NCI-H345 treated with DMSO at 0.1 percent for 48 hours (cell line): ENCODE measurements at regions not wholly inside any gene's neighbourhood (a gene's known extent, or its start where the extent isn't known, plus 50 kb on each side); places are given as distances from the start of the nearest gene placed in this dataset.

Source experiments
- DNase-seq: peaks from one replicate; lab custom pipeline; 2025; ENCODE audit not compliant: unreplicated experiment; lab: John Stamatoyannopoulos, UW

GRCh38 chr2:6788614-6789013 is 77.1 kb downstream of the CMPK2 start:
- no peak for DNase-seq

GRCh38 chr2:6789559-6790138 is 76.1 kb downstream of the CMPK2 start:
- DNase-seq, result no peak

- no peak for DNase-seq
Observed at GRCh38 chr2:6791682-6792081, 74.0 kb downstream of the CMPK2 start.

GRCh38 chr2:6792883-6793282 is 72.8 kb downstream of the CMPK2 start:
- DNase-seq, result no peak

GRCh38 chr2:6793371-6793770 is 72.3 kb downstream of the CMPK2 start:
- DNase-seq, result no peak

GRCh38 chr2:6793913-6794312 is 71.8 kb downstream of the CMPK2 start:
- DNase-seq, result no peak

- no peak for DNase-seq
Observed at GRCh38 chr2:6794448-6794847, 71.3 kb downstream of the CMPK2 start.
